ENCODE measurements at regions not wholly inside any gene's neighbourhood (a gene's known extent, or its start where the extent isn't known, plus 50 kb on each side); places are given as distances from the start of the nearest gene placed in this dataset.

DNA sequence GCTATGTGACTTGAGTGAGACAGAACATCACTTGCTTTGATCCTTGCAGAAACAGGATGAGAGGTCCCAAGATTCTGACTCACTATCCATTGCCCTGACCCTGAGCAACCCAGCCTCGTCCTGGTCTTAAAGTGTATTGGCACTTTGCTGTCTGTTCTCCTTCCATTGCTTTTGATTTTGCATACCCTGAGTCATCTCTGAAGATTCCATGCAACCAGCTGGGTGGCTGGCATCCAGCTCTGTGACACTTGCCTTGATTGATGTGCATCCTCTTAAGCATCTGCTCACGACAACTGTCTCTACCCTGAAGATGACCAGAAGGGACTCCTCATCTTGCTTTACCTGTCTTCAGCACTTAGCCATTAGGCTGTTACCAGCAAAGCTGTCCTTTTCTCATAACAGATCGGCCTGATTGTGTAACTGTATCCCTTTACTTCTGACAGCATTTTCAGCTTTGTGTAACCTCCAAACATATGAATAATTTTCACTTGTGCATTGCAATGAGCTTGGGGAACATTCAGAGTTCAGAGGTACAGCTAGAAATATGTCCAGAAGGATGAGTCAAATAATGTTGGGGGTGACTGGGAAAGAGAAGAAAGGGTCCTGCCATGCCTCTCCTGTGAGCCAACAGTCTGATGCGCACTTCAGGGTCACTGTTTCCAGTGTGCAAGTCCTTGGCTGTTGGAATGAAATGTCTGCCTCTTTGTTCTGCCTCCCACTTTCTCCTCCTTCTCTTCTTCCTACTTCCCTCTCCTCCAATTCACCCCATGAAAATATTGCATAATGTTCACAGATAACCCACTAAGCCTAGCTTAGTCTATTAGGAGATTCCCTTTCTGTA is 249.7 kb upstream of the OSR1 start:
- ATAC-seq (no peak), DNase-seq (no peak)
- Histone ChIP-seq H3K4me1 (no peaks in the 10 kb centered on the region), H3K27me3 (ENCODE audit: low read depth) (no peaks in the 10 kb centered on the region), H3K36me3 (no peaks in the 10 kb centered on the region), H3K27ac (no peak overlapping the region), H3K4me3 (no peak overlapping the region), H3K9me3 (no peaks in the 10 kb centered on the region)
- intact Hi-C loops (cut with DNase I), result no loop called here
- TF ChIP-seq CTCF (IDR thresholded peaks at IDR 0.05), result no peak

GRCh38 chr2:19607400-19607799 is 249.0 kb upstream of the OSR1 start:
- TF ChIP-seq CTCF (IDR thresholded peaks at IDR 0.05), result no peak
- DNase-seq (no peak), ATAC-seq (no peak)

GRCh38 chr2:19600982-19601381 is 242.6 kb upstream of the OSR1 start:
- no peaks in the 10 kb centered on the region for H3K36me3 ChIP-seq
- H3K27me3 ChIP-seq (ENCODE audit: low read depth), result no peaks in the 10 kb centered on the region
- intact Hi-C loops (cut with DNase I), result no loop called here
- DNase-seq (no peak), ATAC-seq (no peak)
- H3K9me3 ChIP-seq, result no peaks in the 10 kb centered on the region
- no peak overlapping the region for H3K4me3 ChIP-seq
- no peak overlapping the region for H3K27ac ChIP-seq
- TF ChIP-seq CTCF (IDR thresholded peaks at IDR 0.05), result no peak
- H3K4me1 ChIP-seq, result no peaks in the 10 kb centered on the region

More at GRCh38 chr2:19607400-19607799, 249.0 kb upstream of the OSR1 start:
- intact Hi-C loops (cut with DNase I), result no loop called here
- Histone ChIP-seq H3K36me3 (no peaks in the 10 kb centered on the region), H3K27ac (no peak overlapping the region), H3K27me3 (ENCODE audit: low read depth) (no peaks in the 10 kb centered on the region), H3K4me1 (no peaks in the 10 kb centered on the region), H3K9me3 (no peaks in the 10 kb centered on the region), H3K4me3 (no peak overlapping the region)

DNA sequence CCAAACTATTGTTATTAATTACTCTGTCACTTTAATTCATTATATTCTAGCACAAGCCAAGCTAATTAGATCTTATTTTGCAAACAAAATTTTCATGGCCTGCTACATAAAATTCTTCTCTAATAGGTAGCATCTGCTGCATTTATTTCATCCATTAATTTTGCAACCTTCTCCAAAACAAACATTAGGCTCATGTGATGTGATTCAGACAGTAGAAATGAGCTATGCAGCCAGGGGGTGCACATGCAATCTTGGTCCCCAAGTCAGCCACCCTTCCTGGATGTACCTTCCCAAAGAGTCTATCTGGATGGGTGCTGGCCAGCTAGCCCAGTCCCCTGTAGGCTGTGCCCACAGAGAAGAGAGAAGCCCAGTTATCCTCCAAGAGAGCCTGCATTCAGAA is 242.1 kb upstream of the OSR1 start:
- no peaks in the 10 kb centered on the region for H3K9me3 ChIP-seq
- intact Hi-C loops (cut with DNase I), result no loop called here
- H3K4me3 ChIP-seq, result no peak overlapping the region
- no peak for TF ChIP-seq CTCF (IDR thresholded peaks at IDR 0.05)
- H3K27me3 ChIP-seq (ENCODE audit: low read depth), result no peaks in the 10 kb centered on the region
- ATAC-seq, result no peak
- no peaks in the 10 kb centered on the region for H3K4me1 ChIP-seq
- H3K27ac ChIP-seq, result no peak overlapping the region
- no peaks in the 10 kb centered on the region for H3K36me3 ChIP-seq
- DNase-seq, result no peak

- Histone ChIP-seq H3K4me1 (no peaks in the 10 kb centered on the region), H3K4me3 (no peak overlapping the region), H3K27me3 (ENCODE audit: low read depth) (no peaks in the 10 kb centered on the region), H3K9me3 (no peaks in the 10 kb centered on the region), H3K27ac (no peak overlapping the region), H3K36me3 (no peaks in the 10 kb centered on the region)
- TF ChIP-seq CTCF (IDR thresholded peaks at IDR 0.05), result no peak
- DNase-seq (no peak), ATAC-seq (no peak)
- intact Hi-C loops (cut with DNase I), result no loop called here
Observed at GRCh38 chr2:19598971-19599370, 240.5 kb upstream of the OSR1 start.
